Mesenchymal stem cell (in vitro differentiated cells and primary cell): ENCODE measurements at regions not wholly inside any gene's neighbourhood (a gene's known extent, or its start where the extent isn't known, plus 50 kb on each side); places are given as distances from the start of the nearest gene placed in this dataset.

Experiments used
- DNase-seq: peaks from one replicate; pipeline ENCODE4 v3.0.0-alpha.2; 2013
- H2AFZ ChIP-seq: one replicate; pipeline ENCODE4 v1.6.1; 2013; ENCODE audit warnings: low read depth, mild to moderate bottlenecking, control low read depth, inconsistent platforms, low read length, moderate library complexity
- H2AK5ac ChIP-seq: 2 replicates; pipeline ENCODE4 v1.6.1; 2013; ENCODE audit warnings: low read length, moderate library complexity, mild to moderate bottlenecking, inconsistent platforms; ENCODE audit not compliant: severe bottlenecking
- H2BK120ac ChIP-seq: one replicate; pipeline ENCODE4 v1.6.1; 2013; ENCODE audit warnings: low read depth, mild to moderate bottlenecking, inconsistent platforms, low read length, moderate library complexity
- H2BK12ac ChIP-seq, 2 experiments: one replicate each; pipeline ENCODE4 v1.6.1; 2013; ENCODE audit warnings: inconsistent platforms in 2 of 2, low read length in 2 of 2, mild to moderate bottlenecking in 2 of 2, moderate library complexity in 2 of 2, control low read depth in 1 of 2
- H2BK15ac ChIP-seq: one replicate; pipeline ENCODE4 v1.6.1; 2013; ENCODE audit warnings: mild to moderate bottlenecking, low read depth, inconsistent platforms; ENCODE audit not compliant: poor library complexity, severe bottlenecking
- H2BK5ac ChIP-seq: 2 replicates; pipeline ENCODE4 v1.6.1; 2013; ENCODE audit warnings: low read depth, mild to moderate bottlenecking, low read length, control low read depth, inconsistent platforms; ENCODE audit not compliant: poor library complexity, severe bottlenecking
- H3K14ac ChIP-seq, 2 experiments: one replicate each; pipeline ENCODE4 v1.6.1; 2013; ENCODE audit warnings: inconsistent platforms in 2 of 2, low read length in 2 of 2, control low read depth in 1 of 2, mild to moderate bottlenecking in 1 of 2, moderate library complexity in 1 of 2
- H3K18ac ChIP-seq, 2 experiments: one replicate each; pipeline ENCODE4 v1.6.1; 2013; ENCODE audit warnings: inconsistent platforms in 2 of 2, low read length in 2 of 2, control low read depth in 1 of 2, low read depth in 1 of 2, mild to moderate bottlenecking in 1 of 2
- H3K23ac ChIP-seq, 2 experiments: one replicate each; pipeline ENCODE4 v1.6.1; 2013; ENCODE audit warnings: inconsistent platforms in 2 of 2, low read length in 2 of 2, mild to moderate bottlenecking in 2 of 2, moderate library complexity in 2 of 2, control low read depth in 1 of 2
- H3K27ac ChIP-seq: 2 replicates; pipeline ENCODE4 v1.5.1; 2013; ENCODE audit warnings: mild to moderate bottlenecking, moderate library complexity, low read length, control low read depth, inconsistent platforms; ENCODE audit not compliant: poor library complexity, severe bottlenecking
- H3K27me3 ChIP-seq, 2 experiments: 2 replicates each; pipeline versions ENCODE4 v1.6.1 to v1.7.0; 2013; ENCODE audit warnings: low read length in 2 of 2, mild to moderate bottlenecking in 2 of 2, moderate library complexity in 2 of 2, control low read depth in 1 of 2, inconsistent platforms in 1 of 2; ENCODE audit not compliant: control insufficient read depth in 1 of 2, insufficient read depth in 1 of 2
- H3K36me3 ChIP-seq, 2 experiments: 2 replicates each; pipeline versions ENCODE4 v1.6.1 to v1.7.0; 2013; ENCODE audit warnings: low read length in 2 of 2, control low read depth in 1 of 2, inconsistent platforms in 1 of 2, low read depth in 1 of 2, mild to moderate bottlenecking in 1 of 2; ENCODE audit not compliant: insufficient read depth in 2 of 2, control insufficient read depth in 1 of 2
- H3K4ac ChIP-seq, 2 experiments: one replicate each; pipeline ENCODE4 v1.6.1; 2013; ENCODE audit warnings: inconsistent platforms in 2 of 2, low read length in 2 of 2, mild to moderate bottlenecking in 2 of 2, moderate library complexity in 2 of 2, control low read depth in 1 of 2, low read depth in 1 of 2
- H3K4me1 ChIP-seq: 2 replicates; pipeline ENCODE4 v1.6.1; 2013; ENCODE audit warnings: low read depth, low read length, control low read depth; ENCODE audit not compliant: control insufficient read depth, insufficient read depth
- H3K4me2 ChIP-seq: 2 replicates; pipeline ENCODE4 v1.6.1; 2013; ENCODE audit warnings: low read length, mild to moderate bottlenecking, inconsistent platforms; ENCODE audit not compliant: poor library complexity, severe bottlenecking
- H3K4me3 ChIP-seq, 2 experiments: 2 replicates each; pipeline versions ENCODE4 v1.5.1 to v1.7.0; 2013; ENCODE audit warnings: low read length in 2 of 2, mild to moderate bottlenecking in 2 of 2, control low read depth in 1 of 2, low read depth in 1 of 2; ENCODE audit not compliant: insufficient read depth in 1 of 2
- H3K79me1 ChIP-seq: replicated peaks from 2 replicates; pipeline ENCODE4 v1.6.1; 2013; ENCODE audit warnings: mild to moderate bottlenecking, control low read depth, low read length, inconsistent platforms; ENCODE audit not compliant: poor library complexity, severe bottlenecking
- H3K9ac ChIP-seq: 2 replicates; pipeline ENCODE4 v1.7.0; 2013; ENCODE audit warnings: mild to moderate bottlenecking, low read length, moderate library complexity
- H3K9me3 ChIP-seq: 2 replicates; pipeline ENCODE4 v1.7.0; 2013; ENCODE audit warnings: mild to moderate bottlenecking, low read length; ENCODE audit not compliant: control insufficient read depth
- H4K8ac ChIP-seq: one replicate; pipeline ENCODE4 v1.6.1; 2013; ENCODE audit warnings: inconsistent platforms, mild to moderate bottlenecking, low read length, moderate library complexity
- H4K91ac ChIP-seq: one replicate; pipeline ENCODE4 v1.6.1; 2013; ENCODE audit warnings: mild to moderate bottlenecking, low read length, inconsistent platforms
- WGBS: methylation state at CpG from one replicate; pipeline ENCODE4 v1.1.7; 2013; ENCODE audit warnings: mixed read lengths; 5-methylcytosine and 5-hydroxymethylcytosine counted together

DNA sequence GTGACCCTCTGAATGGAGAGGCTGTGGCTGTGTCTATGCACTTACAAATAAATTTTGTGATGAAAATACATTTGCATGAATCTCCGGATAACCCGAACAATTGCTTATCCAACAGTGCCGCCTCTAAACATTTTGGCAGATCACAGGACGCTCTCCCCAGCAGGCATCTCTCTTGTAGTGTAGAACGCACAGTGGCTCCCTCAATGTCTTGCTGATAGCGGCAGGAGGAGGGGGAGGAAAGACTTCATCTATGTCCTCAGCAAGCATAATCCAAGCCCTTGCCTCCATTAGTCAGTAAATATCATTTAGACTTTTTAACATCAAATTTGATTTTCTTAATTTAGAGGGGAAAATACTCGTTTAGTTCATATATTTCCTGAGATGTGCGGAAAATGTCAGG is 318.1 kb upstream of the IGF1R start:
- no peak overlapping the region for H3K23ac ChIP-seq
- no peak overlapping the region for H3K4me3 ChIP-seq
- no peak overlapping the region for H3K4me2 ChIP-seq
- no peak overlapping the region for H4K91ac ChIP-seq
- H2BK5ac ChIP-seq = no peak overlapping the region
- H3K27me3 ChIP-seq = no peaks in the 10 kb centered on the region
- H3K18ac ChIP-seq = no peak overlapping the region
- H2BK120ac ChIP-seq = no peak overlapping the region
- peaks cover 4% of the 10 kb centered on the region for H3K9me3 ChIP-seq
- no peak overlapping the region for H3K9ac ChIP-seq
- no peak overlapping the region for H2BK12ac ChIP-seq
- H3K14ac ChIP-seq = no peak overlapping the region
- H3K36me3 ChIP-seq = no peaks in the 10 kb centered on the region
- H3K4me1 ChIP-seq = no peaks in the 10 kb centered on the region
- H4K8ac ChIP-seq = no peak overlapping the region
- 86% methylated on average over 6 of the region's 8 CpGs for WGBS
- DNase-seq = no peak
- no peak overlapping the region for H2BK15ac ChIP-seq
- H2AFZ ChIP-seq = no peak overlapping the region
- no peak overlapping the region for H3K27ac ChIP-seq
- H3K4ac ChIP-seq = no peak overlapping the region
- H3K79me1 ChIP-seq = no peaks in the 10 kb centered on the region
- H2AK5ac ChIP-seq = no peak overlapping the region

DNA sequence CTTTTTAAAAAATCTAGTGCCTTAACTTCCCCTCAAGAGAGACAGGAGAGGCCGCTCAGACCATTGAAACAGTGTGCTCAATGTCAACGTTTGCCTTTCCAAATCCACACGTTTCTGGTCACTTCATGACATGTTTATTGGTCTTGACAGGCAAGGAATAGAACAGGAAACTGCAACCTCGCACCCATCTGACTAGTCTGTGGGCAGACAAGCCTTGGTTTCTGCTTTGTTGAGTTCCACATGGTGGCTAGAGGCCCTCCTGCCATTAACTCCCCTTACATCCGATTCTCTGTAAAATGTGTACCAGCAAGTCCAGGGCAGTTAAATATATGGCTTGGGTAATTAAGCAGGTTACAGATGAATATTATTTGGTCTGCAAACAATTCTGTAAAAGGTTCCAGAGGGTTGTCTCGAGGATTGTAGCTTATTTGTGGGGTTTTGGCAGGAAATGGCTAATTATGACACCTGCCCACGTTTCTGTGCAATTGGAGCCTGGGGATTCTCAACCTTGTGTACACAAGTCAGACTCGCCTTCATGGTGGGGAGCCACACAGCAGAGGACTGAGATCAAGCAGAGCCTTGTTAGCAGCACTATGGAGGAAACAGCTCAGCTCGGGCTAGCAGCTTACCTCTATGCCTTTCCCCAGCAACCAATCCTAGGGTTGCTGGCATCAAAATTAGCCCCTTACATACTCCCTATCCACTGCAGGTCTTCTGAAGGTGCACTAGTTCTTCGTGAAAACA is 317.5 kb upstream of the IGF1R start:
- no peak overlapping the region for H2BK15ac ChIP-seq
- H3K4ac ChIP-seq = no peak overlapping the region
- DNase-seq = no peak
- H2AFZ ChIP-seq = no peak overlapping the region
- H3K9ac ChIP-seq = no peak overlapping the region
- H3K14ac ChIP-seq = no peak overlapping the region
- H3K27me3 ChIP-seq = no peaks in the 10 kb centered on the region
- no peak overlapping the region for H2AK5ac ChIP-seq
- no peak overlapping the region for H3K27ac ChIP-seq
- no peak overlapping the region for H3K23ac ChIP-seq
- H3K18ac ChIP-seq = no peak overlapping the region
- H4K8ac ChIP-seq = no peak overlapping the region
- 34% methylated on average over 10 of the region's 10 CpGs for WGBS
- no peak overlapping the region for H3K4me3 ChIP-seq
- H3K9me3 ChIP-seq = peaks cover 4% of the 10 kb centered on the region
- H2BK5ac ChIP-seq = no peak overlapping the region
- no peaks in the 10 kb centered on the region for H3K79me1 ChIP-seq
- H4K91ac ChIP-seq = no peak overlapping the region
- no peaks in the 10 kb centered on the region for H3K36me3 ChIP-seq
- H3K4me1 ChIP-seq = no peaks in the 10 kb centered on the region
- H3K4me2 ChIP-seq = no peak overlapping the region
- no peak overlapping the region for H2BK120ac ChIP-seq
- H2BK12ac ChIP-seq = no peak overlapping the region

DNA sequence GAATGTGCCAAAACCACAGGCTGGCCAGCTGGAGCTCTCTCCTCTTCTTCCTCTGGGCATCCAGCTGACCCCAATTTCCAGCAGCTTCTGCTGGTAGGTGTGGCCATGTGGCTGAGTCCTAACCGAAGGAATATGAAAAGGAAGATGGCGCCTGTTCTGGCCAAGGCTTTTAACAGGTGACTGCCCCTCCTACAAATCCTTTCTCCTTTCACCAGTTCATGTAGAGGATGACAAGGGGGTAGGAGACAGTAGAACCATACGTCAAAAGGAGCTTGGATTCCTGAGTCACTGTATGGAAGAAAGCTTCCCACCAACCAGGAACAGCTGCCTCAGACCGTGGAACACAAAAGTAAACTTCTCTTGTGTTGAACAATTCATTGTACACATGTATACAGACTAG is 316.7 kb upstream of the IGF1R start:
- H3K23ac ChIP-seq = no peak overlapping the region
- H3K27ac ChIP-seq = no peak overlapping the region
- H2AK5ac ChIP-seq = no peak overlapping the region
- no peak overlapping the region for H2AFZ ChIP-seq
- no peak overlapping the region for H2BK12ac ChIP-seq
- H4K91ac ChIP-seq = no peak overlapping the region
- H3K4me1 ChIP-seq = no peaks in the 10 kb centered on the region
- H3K4me3 ChIP-seq = no peak overlapping the region
- no peak overlapping the region for H2BK120ac ChIP-seq
- no peak for DNase-seq
- WGBS = 17% methylated on average over 1 of the region's 4 CpGs
- no peak overlapping the region for H3K4ac ChIP-seq
- H3K79me1 ChIP-seq = no peaks in the 10 kb centered on the region
- no peak overlapping the region for H3K4me2 ChIP-seq
- H3K9me3 ChIP-seq = peaks cover 4% of the 10 kb centered on the region
- H2BK15ac ChIP-seq = no peak overlapping the region
- no peak overlapping the region for H3K14ac ChIP-seq
- no peak overlapping the region for H3K9ac ChIP-seq
- no peak overlapping the region for H4K8ac ChIP-seq
- H3K36me3 ChIP-seq = no peaks in the 10 kb centered on the region
- no peak overlapping the region for H3K18ac ChIP-seq
- H3K27me3 ChIP-seq = no peaks in the 10 kb centered on the region
- H2BK5ac ChIP-seq = no peak overlapping the region

DNA sequence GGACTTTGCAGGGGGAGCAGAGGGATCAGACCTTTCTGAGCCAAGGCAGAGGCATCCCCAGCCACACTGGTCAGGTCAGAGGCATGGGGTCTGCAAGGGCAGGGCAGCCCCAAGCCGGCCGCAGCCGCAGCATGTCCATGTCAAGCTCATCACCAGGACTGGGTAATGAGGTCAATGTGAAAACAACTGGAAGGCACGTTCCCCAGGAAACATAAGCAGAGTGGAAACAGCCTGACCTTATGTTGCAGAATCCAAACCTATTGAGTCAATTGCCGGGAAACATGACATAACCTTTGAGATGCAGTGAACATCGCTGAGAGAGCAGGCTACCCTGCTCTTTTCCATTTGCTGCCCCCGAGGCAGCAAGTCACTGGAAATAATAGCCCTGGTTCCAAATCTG is 315.1 kb upstream of the IGF1R start:
- Histone ChIP-seq H3K27ac (no peak overlapping the region), H2BK5ac (no peak overlapping the region), H2BK120ac (no peak overlapping the region), H4K91ac (no peak overlapping the region), H3K9ac (no peak overlapping the region), H3K14ac (no peak overlapping the region), H2BK12ac (no peak overlapping the region), H3K79me1 (no peaks in the 10 kb centered on the region), H2BK15ac (no peak overlapping the region), H3K4ac (no peak overlapping the region), H3K4me2 (no peak overlapping the region), H4K8ac (no peak overlapping the region), H3K27me3 (no peaks in the 10 kb centered on the region), H2AFZ (no peak overlapping the region), H3K4me3 (no peak overlapping the region), H3K4me1 (no peaks in the 10 kb centered on the region), H3K36me3 (no peaks in the 10 kb centered on the region), H3K18ac (no peak overlapping the region), H3K9me3 (peaks cover 10% of the 10 kb centered on the region), H2AK5ac (no peak overlapping the region), H3K23ac (no peak overlapping the region)
- DNase-seq = no peak
- WGBS = 67% methylated on average over 7 of the region's 7 CpGs
